GM19023 (cell line): ENCODE measurements at regions not wholly inside any gene's neighbourhood (a gene's known extent, or its start where the extent isn't known, plus 50 kb on each side); places are given as distances from the start of the nearest gene placed in this dataset.

ENCODE experiments used
- ATAC-seq: cut with Tn5 transposase; IDR thresholded peaks from one replicate; pipeline ENCODE4 v1.9.1; 2021; ENCODE audit warnings: mild to moderate bottlenecking, moderate library complexity; ENCODE audit not compliant: unreplicated experiment

DNA sequence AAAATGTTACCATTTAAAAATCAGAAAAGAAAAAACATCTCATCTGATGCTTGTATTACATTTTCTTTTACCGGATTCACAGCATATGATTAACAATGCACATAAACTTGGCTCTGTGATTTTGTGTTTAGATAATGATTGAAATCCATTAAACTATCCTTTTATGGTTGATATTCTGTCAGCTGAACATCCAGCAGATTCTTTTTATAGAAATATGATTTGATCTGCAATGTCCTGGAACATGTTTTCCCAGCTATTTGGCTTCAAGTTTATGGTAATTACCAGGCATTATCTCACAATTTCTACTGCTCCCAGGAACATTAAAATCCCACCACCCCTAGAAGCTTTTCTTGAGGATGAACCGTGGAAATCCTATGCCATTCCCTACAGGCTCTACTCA, 205.7 kb upstream of the TET2 start:
- no peak for ATAC-seq

DNA sequence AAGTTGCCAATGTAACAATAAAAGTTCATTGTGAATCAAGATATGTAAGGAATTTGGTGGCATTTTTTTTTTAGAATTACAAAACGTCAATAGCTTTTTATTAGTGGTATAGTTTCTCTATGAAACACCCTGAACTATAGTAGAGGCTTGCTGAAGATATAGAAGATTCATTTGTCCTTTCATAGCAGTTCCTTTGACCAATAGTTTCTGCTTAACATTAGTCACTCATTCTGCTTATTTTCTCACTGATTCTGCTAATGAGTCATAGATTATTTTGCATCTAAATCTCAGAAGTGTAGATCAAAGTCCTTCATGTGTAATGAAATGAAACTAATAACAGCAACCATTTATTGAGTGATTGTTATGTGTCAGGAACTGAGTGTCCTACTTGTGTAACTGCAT, 205.0 kb upstream of the TET2 start:
- peak; percentile 64 for ATAC-seq

DNA sequence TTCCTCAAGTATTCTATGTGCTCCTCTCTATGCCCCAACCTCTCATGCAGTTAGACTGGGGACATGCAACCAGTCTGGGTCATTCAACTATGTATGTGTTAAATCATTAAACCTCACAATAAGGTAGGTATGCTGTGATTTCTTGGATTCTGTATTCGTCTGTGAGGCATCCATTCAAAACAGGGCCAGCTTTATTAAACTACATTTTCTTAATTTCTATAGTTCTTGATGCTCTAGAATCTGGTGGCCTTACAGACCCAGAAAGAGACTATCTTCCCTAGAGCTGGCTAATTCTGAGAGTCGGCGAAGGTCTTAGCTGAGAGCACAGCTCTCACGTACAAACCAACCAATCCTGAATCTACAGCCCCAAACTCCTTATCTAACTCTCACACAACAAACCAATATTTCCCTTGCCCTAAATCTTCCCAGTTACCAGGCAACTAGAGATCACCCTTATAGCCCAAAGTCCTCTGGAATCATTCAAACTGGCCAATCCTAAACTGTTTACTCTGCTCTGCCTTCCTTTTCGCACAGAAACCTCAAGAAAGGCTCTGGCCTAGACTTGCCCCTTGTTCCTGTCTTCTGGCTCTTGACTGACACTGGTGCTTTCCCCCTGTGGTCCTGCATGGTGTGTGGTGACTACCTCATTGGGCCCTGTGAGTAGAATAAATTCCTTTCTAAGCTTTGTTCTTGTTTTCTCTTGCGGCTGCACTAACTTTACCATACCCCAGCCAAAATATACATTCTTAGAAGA, 203.5 kb upstream of the TET2 start:
- ATAC-seq: peak; percentile 75

DNA sequence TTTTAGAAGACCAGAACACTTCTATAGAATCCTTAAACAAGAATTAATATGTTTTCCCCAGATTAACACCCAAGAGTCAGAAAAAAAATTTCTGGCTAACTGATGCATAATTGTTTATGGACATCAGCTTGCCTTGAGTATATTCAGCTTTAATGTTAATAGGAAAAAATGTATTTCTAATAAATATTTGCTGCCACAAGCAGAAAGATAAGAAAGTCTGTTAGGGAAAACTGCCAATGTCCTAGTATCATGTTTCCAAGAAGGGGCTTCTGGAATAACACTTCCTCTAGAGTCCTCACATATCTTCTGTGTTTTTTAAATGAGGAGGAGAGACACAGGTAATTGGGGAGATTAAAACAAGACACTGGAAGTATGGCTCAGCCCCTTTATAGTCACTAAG, 202.1 kb upstream of the TET2 start:
- ATAC-seq: no peak

DNA sequence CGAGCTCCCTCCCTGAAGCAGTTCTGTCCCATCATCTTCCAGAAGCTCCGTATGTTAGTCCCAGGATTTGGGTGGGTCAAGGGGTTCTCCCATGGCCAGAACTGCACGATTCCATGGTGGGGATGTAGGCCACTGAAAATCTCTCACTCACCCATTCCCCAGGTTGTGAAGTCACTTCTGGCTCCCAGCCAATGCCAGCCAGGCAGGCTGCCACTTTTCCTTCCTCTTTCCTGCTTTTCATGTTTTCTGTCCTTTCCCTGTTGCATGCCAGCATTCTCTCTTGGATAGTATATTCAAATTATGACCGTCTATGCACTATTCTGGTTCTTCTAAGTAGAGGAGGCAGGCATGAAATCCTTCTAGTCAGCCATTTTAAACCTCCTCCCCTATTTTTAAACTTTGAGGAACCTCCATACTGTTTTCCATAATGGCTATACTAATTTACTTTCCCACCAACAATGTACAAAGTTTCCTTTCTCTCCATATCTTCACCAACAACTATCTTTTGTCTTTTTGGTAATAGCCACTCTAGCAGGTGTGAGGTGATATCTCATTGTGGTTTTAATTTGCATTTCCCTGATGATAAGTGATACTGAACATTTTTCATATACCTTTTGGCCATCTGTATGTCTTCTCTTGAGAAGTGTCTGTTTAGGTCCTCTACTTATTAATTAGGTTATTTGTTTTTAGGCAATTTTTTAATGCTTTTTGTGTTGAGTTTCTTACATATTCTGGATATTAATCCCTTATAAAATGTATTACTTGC, 182.1 kb upstream of the TET2 start:
- ATAC-seq: peak; percentile 33

DNA sequence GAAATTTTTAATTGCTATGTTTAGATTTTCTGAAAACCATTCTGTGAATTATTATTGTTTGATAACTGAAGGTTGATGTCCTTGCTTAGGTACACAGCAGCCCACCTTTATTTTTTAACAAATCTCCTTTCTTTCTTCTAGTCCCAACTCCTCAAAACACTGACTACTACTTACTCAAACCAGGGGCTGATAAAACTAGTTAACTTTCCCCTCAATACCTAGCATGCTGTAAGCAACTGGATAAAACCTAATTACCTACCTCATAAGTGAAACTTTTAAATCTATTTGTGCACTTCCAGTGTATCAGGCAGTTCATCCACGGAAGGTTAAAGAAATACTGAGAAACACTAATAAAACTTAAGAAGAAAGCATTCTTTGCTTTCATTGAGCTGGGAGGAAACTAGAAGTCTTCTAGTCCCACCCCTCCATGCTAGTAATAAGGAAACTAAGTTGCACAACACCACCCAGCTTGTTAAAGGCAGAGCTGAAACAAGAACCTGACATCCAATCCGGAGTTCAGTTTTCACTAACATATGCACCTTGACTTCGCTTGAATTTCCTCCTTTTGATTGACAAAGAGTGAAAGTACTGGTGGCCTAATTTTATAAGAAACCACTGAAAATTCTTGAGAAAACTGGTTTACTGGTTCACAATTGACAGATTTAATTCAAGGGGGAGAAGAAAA, 180.2 kb upstream of the TET2 start:
- peak; percentile 96 for ATAC-seq

DNA sequence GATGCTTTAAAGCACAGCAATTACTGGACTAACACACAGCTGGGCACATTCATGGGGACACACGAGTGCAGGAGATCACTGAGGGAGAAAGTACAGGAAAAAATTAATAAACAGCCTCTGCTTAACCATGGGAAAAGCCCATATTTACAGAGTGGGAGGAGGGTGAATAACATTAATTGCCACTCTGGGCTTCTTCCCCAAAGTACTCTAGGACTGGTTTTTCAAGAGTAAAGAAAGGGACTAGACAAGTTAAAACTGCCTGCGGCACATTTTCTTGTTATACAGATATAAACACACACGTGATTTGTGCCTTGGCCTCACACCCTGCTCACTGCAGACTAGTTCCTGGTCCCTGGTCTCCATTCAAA, 179.7 kb upstream of the TET2 start:
- ATAC-seq: peak; percentile 17

DNA sequence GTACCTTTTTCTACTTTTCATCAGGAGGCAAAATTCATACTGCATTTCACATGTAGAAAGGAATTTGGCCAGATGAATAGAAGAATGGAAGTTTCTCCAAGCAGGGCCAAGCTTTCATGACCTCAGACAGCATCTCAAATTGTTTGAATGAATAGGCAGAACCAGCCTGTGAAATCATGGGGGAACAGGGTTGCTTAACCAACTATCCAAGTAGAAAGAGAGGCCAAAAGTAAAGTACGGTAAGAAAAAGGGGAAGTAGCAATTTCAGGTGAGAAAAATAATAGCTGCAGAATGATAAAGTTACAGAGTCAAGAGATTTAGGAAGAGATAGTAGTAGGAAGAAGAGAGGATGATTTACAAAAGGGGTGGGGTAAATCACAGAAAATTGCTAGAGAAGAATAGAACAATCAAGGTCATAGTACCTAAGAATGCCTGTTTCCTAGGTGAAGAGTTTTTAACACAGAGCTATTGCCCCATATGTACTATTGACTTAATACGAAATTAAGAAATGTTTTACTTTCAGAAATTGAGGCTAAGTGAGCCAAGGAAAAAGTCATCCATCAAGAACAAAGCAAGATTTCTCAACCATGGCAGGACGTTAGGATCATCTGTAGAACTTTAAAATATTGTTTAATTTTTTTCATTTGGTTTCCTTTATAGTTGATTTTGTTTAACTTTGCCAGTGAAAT, 177.1 kb upstream of the TET2 start:
- ATAC-seq: no peak

DNA sequence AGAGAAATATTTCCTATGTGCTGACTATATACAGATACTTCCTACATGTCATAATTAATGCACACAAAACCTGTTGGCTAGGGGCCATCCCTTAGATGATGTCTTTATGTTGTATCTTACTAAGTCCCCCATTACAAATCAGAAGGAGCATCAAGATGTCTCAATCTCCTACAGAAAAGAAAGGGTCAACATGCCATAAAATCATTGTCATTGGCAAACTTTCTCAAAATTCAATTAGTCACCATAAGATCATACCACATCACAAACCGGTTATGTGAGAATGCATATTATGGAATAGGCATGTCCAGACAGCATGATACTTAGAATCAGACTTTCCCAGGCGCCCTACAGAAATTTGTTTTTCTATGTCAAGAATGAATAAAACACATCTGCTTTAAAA, 175.2 kb upstream of the TET2 start:
- ATAC-seq: no peak

DNA sequence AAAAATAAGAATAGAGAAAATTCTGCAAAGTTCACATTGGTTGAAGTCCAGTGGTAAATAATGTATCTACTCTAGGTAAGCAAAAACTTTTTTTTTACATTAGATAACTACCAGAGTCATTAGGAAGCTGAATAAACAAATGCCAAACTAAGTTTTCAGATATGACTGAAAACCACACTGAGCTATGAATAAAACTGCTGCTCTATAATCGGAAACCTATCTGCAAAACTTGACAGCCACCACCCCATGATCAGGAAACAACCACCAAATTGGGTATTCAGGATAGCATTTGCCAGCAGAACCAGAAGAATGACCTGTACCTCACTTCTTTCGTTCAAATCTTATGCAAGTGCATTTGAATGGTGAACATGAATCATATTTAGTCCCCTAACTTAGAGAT, 173.0 kb upstream of the TET2 start:
- ATAC-seq: no peak

DNA sequence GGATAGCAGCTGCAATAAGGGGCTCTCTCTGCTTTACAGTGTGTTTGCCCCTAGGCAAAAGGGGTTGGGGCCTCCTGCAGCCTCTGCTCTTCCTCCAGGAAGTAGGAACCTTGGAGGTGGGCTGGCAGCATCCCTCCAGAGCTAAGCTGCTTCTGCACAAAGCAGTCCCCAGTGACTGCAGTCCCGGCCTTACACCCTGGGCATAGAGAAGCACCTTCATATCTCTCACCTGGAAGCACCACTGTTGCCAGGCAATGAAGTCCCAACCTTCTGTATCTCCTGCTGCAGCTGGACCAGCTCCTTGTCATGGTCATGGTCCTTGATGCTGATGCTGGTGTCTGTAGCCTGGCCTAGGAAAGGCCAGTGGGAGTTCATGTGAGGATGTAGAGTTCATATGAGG, 171.1 kb upstream of the TET2 start:
- no peak for ATAC-seq

DNA sequence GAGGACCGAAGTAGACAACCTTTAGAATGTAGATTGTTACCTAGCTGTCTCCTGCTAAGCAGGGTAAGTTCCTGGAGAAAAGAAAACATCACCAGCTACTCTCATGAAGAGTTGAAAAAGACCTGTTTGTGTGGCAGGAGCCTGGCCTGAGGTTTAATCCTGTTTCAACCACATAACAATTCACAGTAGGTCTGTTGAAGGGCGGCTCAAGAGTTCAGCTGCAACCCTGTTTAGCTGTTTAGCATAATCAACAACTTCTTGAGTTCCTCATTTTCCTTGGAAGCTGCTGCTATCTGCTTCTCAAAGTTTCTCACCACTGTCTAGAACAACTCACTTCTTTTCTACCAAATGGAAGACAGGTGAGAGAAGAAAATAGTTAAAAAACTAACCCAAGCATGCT, 170.4 kb upstream of the TET2 start:
- no peak for ATAC-seq

DNA sequence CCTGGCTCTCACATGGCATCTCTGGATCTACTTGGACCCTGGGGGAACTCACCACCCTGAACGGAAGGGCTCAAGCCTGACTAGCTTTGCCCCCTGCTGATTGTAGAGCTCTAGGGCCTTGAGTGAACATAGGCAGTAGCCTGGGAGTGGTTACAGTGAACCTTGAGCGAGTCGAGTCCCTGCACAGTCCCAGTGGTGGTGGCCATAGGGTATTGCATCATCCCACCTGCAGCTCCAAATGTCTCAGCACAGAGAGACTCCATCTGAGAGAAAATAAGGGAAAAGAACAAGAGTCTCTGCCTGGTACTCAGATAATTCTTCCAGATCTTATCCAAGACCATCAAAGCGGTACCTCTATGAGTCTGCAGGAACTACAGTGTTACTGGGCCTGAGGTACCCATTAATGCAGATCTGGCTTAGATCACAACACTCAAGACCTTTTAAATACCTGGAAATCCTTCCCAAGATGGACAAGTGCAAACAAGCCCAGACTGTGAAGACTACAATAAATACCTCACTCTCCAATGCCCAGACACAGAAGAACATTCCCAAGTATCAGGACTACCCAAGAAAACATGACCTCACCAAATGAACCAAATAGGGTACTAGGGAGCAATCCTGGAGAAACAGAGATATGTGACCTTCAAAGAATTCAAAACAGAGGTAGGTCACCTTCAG, 167.5 kb upstream of the TET2 start:
- ATAC-seq: no peak

DNA sequence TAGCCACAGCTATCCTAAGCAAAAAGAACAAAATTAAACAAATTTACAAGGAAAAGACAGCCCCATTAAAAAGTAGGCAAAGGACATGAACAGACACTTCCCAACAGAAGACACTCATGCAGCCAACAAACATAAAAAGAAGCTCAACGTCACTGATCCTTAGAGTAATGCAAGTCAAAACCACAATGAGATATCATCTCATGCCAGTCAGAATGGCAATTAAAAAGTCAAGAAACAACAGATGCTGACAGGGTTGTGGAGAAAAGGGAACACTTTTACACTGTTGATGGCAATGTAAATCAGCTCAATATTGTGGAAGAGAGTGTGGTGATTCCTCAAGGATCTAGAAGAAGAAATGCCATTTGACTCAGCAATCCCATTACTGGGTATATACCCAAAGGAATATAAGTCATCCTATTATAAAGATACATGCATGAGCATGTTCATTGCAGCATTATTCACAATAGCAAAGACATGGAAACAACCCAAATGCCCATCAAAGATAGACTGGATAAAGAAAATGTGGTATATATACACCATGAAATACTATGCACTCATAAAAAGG, 163.0 kb upstream of the TET2 start:
- ATAC-seq: no peak

DNA sequence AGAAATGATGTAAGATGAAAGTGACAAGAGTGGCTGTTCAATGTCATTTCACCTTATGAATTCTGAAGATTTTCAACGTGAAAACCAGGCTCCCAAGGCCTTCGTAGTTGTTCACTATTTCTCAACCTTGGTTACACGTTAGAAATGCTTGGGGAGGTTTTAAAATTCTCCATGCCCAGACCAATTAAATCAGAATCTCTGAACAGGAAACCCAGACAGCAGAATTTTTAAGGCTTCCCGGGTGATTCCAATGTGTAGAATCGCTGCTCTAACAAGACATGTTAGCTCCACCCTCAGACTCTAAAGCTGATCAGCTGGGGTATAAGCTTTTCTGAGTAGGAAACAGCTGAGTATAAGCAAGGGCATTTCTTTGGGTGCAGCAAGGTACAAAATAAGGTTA, 160.4 kb upstream of the TET2 start:
- no peak for ATAC-seq

DNA sequence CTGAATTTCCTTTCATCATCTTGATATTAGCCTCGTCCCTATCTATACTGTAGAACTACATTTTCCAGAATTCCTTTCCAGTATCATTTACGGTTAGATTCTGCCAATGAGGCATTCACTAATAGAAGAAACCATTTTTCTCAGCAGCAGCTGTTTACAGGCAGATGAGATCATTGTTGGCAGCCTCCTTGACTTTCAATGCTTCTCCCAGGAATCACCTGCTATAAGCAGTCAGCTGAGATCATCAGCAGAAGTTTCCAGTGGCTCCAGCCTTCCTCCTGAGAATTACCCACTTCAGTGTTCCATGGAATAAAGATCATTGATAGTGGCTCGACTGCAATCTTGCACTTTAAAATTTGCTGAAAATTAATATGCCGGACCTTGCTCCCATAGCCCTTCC, 157.3 kb upstream of the TET2 start:
- ATAC-seq: no peak

DNA sequence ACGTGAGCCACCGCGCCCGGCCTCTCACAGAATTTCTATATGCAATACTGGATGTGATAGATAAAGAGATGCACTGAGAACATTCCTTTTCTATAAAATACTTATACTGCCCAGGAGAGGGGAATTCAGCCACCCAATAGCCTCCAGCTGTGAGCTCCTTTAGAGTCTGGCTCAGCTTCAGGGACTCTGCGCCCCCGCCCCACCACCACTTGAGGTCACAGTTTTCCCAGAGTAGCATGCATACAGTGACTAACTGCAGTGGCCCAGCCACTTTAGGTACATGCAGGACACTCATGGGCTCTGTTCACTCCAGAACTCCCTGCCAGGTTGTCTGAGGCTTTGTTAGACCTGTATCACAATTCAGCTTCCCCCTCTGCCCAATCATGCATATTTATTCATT, 144.4 kb upstream of the TET2 start:
- no peak for ATAC-seq

DNA sequence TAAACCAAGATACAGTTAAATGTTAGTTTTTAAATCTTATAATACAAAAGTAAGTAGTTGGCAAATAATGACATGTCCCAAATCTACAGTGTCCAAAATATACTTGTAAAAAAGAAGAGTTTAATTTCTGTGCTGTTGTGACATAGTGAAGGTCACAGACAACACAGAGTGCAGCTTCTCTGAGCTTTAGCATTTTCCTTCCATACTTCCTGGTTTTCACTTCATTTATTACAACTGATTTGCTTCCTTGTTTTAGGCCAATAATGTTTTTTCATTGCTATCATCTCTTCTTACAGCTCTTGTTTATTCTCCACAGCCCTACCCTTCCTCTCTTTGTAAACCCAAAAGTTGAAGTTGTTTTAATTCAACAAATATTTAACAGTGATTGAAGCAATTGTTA, 132.4 kb upstream of the TET2 start:
- ATAC-seq: no peak

DNA sequence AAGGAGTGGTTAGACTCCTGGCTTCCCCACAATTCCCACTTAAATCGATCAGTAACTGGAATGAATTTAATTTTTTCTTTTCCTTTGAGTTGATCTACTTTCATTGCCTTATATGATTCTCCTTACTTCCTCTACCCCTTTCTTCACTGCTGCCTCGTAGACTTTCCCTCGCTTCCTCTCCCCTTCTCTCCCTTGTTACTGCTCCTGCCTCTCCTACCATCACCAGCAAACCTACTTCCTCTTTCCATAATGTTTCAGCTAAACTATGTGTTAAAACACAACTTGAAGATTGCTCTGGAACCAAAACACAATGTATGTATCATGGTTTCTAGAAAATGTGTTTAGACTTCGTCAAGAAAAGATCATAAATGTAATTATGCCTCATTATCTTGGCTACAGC, 132.0 kb upstream of the TET2 start:
- ATAC-seq: no peak

DNA sequence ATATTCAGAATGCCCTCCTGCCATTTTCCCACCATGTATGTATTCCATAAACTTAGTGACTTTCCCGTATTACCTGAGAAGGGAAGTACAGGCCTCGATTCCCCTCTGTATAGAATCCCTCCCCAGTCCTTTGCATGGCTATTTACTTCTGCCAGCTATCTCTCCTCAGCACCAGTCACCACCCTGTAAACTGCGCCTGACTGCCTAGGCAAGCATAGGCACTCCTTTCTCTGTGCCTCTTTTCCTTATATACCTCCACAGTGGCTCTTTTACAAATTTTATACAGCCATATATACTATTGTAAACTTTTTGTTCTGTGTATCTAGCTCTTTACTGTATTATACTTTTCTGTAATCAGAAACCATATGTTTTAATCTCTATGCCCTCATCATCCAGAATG, 130.9 kb upstream of the TET2 start:
- ATAC-seq: no peak
